ENCODE measurements at regions not wholly inside any gene's neighbourhood (a gene's known extent, or its start where the extent isn't known, plus 50 kb on each side); places are given as distances from the start of the nearest gene placed in this dataset.
"Not testable (repeated sequence)": the region's sequence is repeated elsewhere in the genome, so short reads cannot be mapped to it uniquely, and the experiment has no call there.

GRCh38 chr22:12597778-12598177 is 2930.2 kb upstream of the OR11H1 start:
- H3K27ac ChIP-seq (ENCODE audit: low read depth, low read length, poor library complexity, severe bottlenecking); BruUV-seq (replicated peaks); POLR2A ChIA-PET (ENCODE audit: low non-redundant PET); H3K4me1 ChIP-seq (ENCODE audit: insufficient read depth, low read length, poor library complexity, severe bottlenecking); H3K4me3 ChIP-seq (ENCODE audit: low read depth, low read length, poor library complexity, severe bottlenecking); H3K27me3 ChIP-seq (replicated peaks; ENCODE audit: insufficient read depth, low read depth, low read length, poor library complexity); intact Hi-C loops (cut with micrococcal nuclease; ENCODE audit: unreplicated experiment); CTCF ChIA-PET; DNase-seq (ENCODE audit: low spot score); H3K36me3 ChIP-seq (ENCODE audit: insufficient read depth, low read length, poor library complexity, severe bottlenecking): not testable (repeated sequence)
- H3K9me3 ChIP-seq (ENCODE audit: low read depth, low read length, poor library complexity, severe bottlenecking) = peaks cover 64% of the 10 kb centered on the region

GRCh38 chr22:12601510-12601869 is 2926.5 kb upstream of the OR11H1 start:
- H3K36me3 ChIP-seq (ENCODE audit: insufficient read depth, low read length, poor library complexity, severe bottlenecking); POLR2A ChIA-PET (ENCODE audit: low non-redundant PET); BruUV-seq (replicated peaks); intact Hi-C loops (cut with micrococcal nuclease; ENCODE audit: unreplicated experiment); DNase-seq (ENCODE audit: low spot score); H3K4me1 ChIP-seq (ENCODE audit: insufficient read depth, low read length, poor library complexity, severe bottlenecking); H3K27ac ChIP-seq (ENCODE audit: low read depth, low read length, poor library complexity, severe bottlenecking); CTCF ChIA-PET; H3K27me3 ChIP-seq (replicated peaks; ENCODE audit: insufficient read depth, low read depth, low read length, poor library complexity); H3K4me3 ChIP-seq (ENCODE audit: low read depth, low read length, poor library complexity, severe bottlenecking): not testable (repeated sequence)
- H3K9me3 ChIP-seq (ENCODE audit: low read depth, low read length, poor library complexity, severe bottlenecking) = peaks cover 71% of the 10 kb centered on the region

DNA sequence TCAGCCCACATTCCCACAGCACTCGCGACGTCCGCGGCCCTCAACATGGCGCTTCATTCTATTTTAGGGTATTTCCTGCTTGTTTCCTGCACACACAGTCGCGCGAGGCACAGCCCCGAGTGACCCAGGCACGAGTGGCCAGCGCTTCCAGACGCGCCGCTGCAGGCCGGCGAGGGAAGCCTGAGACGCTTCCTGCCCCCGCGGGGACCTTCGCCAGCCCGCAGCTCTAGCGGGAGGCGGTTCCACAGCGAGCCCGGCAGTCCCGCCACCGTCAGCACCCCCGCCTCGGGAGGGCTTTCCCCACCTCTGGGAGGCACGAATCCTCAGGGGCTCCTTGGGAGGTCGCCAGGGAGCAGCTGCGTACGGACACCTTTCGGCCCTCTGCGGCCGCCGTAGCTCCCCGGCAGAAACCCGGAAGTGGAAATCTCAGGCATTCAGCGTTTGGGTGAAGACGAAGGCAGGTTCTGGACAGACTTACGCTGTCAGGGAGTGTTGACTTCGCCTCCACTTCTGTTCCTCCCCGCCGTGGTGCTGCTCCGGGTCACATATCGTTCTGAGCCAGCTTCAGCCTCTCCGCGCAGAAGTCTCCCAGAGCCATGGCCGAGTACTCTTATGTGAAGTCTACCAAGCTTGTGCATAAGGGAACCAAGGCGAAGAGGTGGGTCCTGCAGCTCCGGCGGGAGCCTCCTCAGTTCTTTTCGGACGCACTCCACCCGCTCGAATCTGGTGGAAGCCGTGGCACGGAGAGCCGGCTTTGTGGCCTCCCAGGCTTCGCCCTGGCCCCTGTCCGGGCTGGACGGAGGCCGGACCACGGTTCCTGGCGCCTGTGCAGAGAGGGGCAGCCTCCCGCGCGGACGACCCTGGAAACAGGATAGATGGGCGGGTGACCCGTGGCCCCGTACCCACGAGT is 2925.9 kb upstream of the OR11H1 start:
- ChIA-PET CTCF (no interaction called here), POLR2A (ENCODE audit: low non-redundant PET) (no interaction called here)
- Histone ChIP-seq H3K4me1 (ENCODE audit: insufficient read depth, low read length, poor library complexity, severe bottlenecking) (no peaks in the 10 kb centered on the region), H3K9me3 (ENCODE audit: low read depth, low read length, poor library complexity, severe bottlenecking) (peaks cover 76% of the 10 kb centered on the region), H3K4me3 (ENCODE audit: low read depth, low read length, poor library complexity, severe bottlenecking) (no peak overlapping the region), H3K27me3 (replicated peaks; ENCODE audit: insufficient read depth, low read depth, low read length, poor library complexity) (no peaks in the 10 kb centered on the region), H3K27ac (ENCODE audit: low read depth, low read length, poor library complexity, severe bottlenecking) (no peak overlapping the region), H3K36me3 (ENCODE audit: insufficient read depth, low read length, poor library complexity, severe bottlenecking) (no peaks in the 10 kb centered on the region)
- no TSS peak for BruUV-seq (replicated peaks)
- TF ChIP-seq, protein P1, sequence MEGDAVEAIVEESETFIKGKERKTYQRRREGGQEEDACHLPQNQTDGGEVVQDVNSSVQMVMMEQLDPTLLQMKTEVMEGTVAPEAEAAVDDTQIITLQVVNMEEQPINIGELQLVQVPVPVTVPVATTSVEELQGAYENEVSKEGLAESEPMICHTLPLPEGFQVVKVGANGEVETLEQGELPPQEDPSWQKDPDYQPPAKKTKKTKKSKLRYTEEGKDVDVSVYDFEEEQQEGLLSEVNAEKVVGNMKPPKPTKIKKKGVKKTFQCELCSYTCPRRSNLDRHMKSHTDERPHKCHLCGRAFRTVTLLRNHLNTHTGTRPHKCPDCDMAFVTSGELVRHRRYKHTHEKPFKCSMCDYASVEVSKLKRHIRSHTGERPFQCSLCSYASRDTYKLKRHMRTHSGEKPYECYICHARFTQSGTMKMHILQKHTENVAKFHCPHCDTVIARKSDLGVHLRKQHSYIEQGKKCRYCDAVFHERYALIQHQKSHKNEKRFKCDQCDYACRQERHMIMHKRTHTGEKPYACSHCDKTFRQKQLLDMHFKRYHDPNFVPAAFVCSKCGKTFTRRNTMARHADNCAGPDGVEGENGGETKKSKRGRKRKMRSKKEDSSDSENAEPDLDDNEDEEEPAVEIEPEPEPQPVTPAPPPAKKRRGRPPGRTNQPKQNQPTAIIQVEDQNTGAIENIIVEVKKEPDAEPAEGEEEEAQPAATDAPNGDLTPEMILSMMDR (conservative IDR thresholded peaks at IDR 0.05; ENCODE audit: low read depth, low read length) = no peak
- TF ChIP-seq EZH2 (IDR thresholded peaks at IDR 0.05; ENCODE audit: borderline replicate concordance, low read depth, low read length, poor library complexity, severe bottlenecking) = no peak
- DNase-seq (ENCODE audit: low spot score) = no peak
- intact Hi-C loops (cut with micrococcal nuclease; ENCODE audit: unreplicated experiment) = no loop called here

GRCh38 chr22:12603399-12603798 is 2924.6 kb upstream of the OR11H1 start:
- POLR2A ChIA-PET (ENCODE audit: low non-redundant PET); H3K27ac ChIP-seq (ENCODE audit: low read depth, low read length, poor library complexity, severe bottlenecking); H3K4me3 ChIP-seq (ENCODE audit: low read depth, low read length, poor library complexity, severe bottlenecking); H3K27me3 ChIP-seq (replicated peaks; ENCODE audit: insufficient read depth, low read depth, low read length, poor library complexity); DNase-seq (ENCODE audit: low spot score); H3K4me1 ChIP-seq (ENCODE audit: insufficient read depth, low read length, poor library complexity, severe bottlenecking); H3K36me3 ChIP-seq (ENCODE audit: insufficient read depth, low read length, poor library complexity, severe bottlenecking); BruUV-seq (replicated peaks); intact Hi-C loops (cut with micrococcal nuclease; ENCODE audit: unreplicated experiment); CTCF ChIA-PET: not testable (repeated sequence)
- peaks cover 74% of the 10 kb centered on the region for H3K9me3 ChIP-seq (ENCODE audit: low read depth, low read length, poor library complexity, severe bottlenecking)

DNA sequence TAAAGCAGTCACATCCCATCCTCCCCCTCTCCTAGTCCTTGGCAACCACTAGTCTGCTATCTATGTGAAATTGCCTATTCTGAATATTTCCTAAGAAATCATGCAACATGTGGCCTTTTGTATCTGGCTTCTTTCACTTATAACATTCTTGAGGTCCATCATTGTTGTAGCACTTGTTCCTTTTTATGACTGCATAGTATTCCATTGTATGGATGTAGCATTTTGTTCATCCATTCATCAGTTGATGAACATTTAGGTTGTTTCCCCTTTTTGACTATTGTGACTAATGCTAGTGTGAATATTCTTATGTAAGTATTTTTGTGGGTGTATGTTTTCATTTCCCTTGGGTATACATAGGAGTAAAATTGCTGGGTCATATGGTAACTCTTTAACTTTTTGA is 2924.2 kb upstream of the OR11H1 start:
- CTCF ChIA-PET; BruUV-seq (replicated peaks); H3K27ac ChIP-seq (ENCODE audit: low read depth, low read length, poor library complexity, severe bottlenecking); H3K4me3 ChIP-seq (ENCODE audit: low read depth, low read length, poor library complexity, severe bottlenecking); DNase-seq (ENCODE audit: low spot score); H3K36me3 ChIP-seq (ENCODE audit: insufficient read depth, low read length, poor library complexity, severe bottlenecking); H3K4me1 ChIP-seq (ENCODE audit: insufficient read depth, low read length, poor library complexity, severe bottlenecking); POLR2A ChIA-PET (ENCODE audit: low non-redundant PET); H3K27me3 ChIP-seq (replicated peaks; ENCODE audit: insufficient read depth, low read depth, low read length, poor library complexity); intact Hi-C loops (cut with micrococcal nuclease; ENCODE audit: unreplicated experiment): not testable (repeated sequence)
- H3K9me3 ChIP-seq (ENCODE audit: low read depth, low read length, poor library complexity, severe bottlenecking) = peaks cover 71% of the 10 kb centered on the region

- BruUV-seq (replicated peaks); intact Hi-C loops (cut with micrococcal nuclease; ENCODE audit: unreplicated experiment); H3K4me3 ChIP-seq (ENCODE audit: low read depth, low read length, poor library complexity, severe bottlenecking); H3K27me3 ChIP-seq (replicated peaks; ENCODE audit: insufficient read depth, low read depth, low read length, poor library complexity); POLR2A ChIA-PET (ENCODE audit: low non-redundant PET); H3K36me3 ChIP-seq (ENCODE audit: insufficient read depth, low read length, poor library complexity, severe bottlenecking); H3K27ac ChIP-seq (ENCODE audit: low read depth, low read length, poor library complexity, severe bottlenecking); DNase-seq (ENCODE audit: low spot score); H3K4me1 ChIP-seq (ENCODE audit: insufficient read depth, low read length, poor library complexity, severe bottlenecking); CTCF ChIA-PET: not testable (repeated sequence)
- H3K9me3 ChIP-seq (ENCODE audit: low read depth, low read length, poor library complexity, severe bottlenecking) = peaks cover 51% of the 10 kb centered on the region
Observed at GRCh38 chr22:12608454-12608853, 2919.5 kb upstream of the OR11H1 start.
